ENCODE measurements at regions not wholly inside any gene's neighbourhood (a gene's known extent, or its start where the extent isn't known, plus 50 kb on each side); places are given as distances from the start of the nearest gene placed in this dataset.

DNA sequence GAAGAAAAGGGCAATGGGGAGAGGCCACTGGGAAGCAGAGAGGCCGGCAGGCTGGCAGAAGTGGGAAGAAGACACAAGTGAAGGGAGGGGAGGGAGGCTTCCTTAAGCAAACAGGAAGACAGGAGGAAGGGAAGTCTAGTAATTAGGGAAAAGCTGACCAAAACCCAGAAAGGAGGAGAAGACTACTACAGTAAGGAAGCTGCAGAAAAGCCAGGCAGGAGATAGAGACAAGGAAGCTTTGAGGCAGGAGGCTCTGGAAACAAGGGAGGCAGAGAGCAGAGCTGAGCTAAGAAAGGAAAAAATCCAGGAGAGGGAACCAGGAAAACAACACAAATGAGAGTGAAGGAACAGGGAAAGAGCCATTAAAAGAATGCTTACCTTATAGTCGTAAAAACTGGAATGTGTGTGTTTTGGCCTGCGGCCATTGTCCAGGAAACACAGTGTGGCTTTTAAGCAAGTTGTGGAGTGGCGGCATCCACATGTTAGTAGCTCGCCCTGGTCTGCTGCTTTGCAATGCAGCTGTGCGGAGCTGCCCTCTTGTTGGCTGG, 317.1 kb upstream of the CLINT1 start:
- in situ Hi-C loops (cut with HindIII; ENCODE audit: low sequenced_read_pairs) = no loop called here

DNA sequence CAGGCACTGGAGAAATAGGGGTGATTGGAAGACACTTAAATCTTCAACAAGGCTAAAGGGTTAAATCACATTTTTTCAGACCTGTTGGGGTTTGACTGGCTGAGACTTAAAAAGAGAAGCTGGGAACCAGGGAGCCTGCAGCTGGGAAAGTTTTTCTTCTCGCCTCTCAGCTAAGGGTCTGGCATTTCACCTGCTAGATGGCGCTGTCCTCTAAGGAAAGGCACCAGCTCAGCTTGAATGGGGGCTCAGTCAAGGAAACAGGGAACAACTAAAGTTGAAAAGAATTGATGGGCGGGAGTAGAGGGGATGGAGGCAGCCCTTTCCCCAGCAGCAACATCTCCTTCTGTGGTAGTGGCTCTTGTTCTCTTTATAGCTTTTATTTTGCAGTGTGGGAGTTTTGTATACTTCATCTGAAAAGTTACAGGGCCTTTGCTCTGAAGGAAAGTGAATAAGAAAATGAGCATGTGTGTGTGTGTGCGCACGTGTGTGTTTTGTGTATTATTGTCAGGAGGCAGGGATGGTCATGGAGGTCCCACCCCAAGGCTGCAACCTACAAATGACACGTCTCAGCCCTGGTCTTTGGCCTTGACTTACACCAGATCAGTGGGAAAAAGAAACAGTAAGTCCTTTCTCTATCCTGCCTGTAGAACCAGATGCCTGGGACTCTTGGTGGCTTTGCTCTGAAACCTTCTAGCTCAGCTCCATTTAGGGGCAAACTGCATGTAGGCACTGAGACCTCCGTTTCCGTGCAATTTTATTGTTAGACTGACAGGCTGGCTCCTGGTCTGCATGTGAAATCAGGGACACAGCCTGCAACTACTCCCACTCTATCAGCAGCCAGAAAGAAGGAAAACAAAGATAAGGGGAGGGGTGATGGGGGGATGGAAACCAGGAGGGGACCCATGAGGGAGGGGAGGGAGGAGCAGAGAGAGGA, 316.2 kb upstream of the CLINT1 start:
- in situ Hi-C loops (cut with HindIII; ENCODE audit: low sequenced_read_pairs) = no loop called here

DNA sequence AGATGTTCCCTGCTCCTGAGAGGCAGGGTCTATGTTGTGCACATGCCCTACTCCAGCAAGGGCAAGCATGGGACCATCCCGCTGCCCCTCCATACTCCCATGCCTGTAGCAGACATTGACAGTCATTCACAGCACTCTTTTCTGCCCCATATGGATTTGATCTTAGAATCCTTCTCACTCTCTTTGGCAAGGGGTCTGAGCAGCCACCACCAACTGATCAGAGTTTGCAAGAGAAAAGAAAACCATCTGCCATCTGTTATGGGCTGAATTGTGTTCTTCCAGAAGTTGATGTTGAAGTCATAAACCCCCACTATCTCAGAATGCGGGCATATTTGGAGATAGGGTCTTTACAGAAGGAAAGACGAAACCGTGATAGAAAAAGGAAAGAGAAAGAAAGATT, 315.1 kb upstream of the CLINT1 start:
- in situ Hi-C loops (cut with HindIII; ENCODE audit: low sequenced_read_pairs) = no loop called here

DNA sequence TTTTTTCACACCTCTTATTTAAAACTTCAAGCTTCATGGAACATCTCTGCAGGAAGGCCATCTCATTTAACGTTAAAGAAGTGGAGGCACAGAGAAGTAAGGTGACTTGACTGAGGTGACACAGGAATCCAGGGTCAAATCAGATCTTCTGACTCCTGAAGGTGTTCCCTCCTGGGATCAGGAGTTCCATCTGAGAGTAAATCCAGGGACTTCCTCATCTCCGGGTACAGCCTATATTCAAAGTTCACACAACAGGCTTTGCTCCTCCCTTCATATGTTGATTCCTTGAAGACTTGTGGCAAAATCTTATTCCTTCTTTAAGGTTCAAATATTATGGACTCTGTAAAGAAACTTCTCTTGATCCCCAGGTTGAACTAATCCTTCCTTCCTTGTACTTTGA, 313.1 kb upstream of the CLINT1 start:
- in situ Hi-C loops (cut with HindIII; ENCODE audit: low sequenced_read_pairs) = no loop called here

DNA sequence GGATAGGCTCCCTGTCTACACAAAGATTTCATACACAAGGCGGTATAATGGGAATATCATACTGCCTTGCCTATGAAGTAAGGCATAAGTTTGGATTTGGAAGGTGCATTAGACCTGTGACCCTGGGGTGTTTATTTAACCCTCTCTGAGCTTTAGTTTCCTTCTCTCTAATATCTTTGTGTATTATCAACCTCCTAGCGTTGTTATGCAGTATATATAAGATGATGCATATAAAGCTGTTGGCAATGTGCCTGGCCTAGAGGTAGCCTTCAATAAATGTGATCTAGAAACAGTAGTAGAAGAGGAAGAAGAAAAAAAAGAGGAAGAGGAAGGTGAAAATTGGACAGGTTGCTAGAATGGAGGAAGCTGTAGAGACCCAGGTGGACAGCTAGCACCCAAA, 311.6 kb upstream of the CLINT1 start:
- in situ Hi-C loops (cut with HindIII; ENCODE audit: low sequenced_read_pairs) = no loop called here

DNA sequence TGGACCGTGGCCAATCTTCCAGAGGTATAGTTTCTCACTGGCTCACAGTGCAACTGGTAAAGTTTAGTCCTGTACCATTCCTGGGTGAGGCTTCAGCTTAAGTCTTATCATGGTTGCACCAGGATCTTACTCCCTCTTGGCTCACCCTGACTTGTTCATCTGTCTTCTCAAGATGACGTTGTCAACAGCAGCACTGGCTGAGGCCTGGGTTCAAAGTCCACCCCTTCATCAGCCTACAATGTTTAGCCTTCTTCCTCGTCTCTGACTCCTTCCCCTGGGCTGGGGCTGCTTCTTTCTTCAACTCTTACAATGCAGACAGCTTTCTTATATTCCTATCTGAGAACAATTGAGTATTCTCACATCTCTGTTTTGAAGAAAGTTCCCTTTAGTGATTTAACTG, 311.1 kb upstream of the CLINT1 start:
- in situ Hi-C loops (cut with HindIII; ENCODE audit: low sequenced_read_pairs) = no loop called here

DNA sequence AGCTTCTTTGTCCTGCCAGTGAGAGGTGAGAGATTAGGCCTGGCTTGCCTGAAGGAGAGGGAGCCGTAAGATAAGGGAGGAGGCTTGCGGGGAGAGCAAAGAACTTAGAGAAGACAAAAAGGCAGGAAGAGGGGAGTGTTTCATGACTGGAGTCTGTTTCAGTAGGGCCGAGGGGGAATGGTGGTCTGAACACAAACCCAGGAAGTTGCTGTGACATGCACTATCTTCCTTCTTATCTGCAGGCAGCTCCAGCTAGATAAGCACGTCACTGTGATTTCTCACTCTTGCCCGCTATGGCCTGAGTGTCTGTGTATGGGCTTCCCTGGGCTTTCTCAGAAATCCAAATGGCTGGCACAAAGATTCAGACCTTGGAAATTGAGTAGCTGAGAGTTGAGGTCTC, 307.5 kb upstream of the CLINT1 start:
- in situ Hi-C loops (cut with HindIII; ENCODE audit: low sequenced_read_pairs) = no loop called here

DNA sequence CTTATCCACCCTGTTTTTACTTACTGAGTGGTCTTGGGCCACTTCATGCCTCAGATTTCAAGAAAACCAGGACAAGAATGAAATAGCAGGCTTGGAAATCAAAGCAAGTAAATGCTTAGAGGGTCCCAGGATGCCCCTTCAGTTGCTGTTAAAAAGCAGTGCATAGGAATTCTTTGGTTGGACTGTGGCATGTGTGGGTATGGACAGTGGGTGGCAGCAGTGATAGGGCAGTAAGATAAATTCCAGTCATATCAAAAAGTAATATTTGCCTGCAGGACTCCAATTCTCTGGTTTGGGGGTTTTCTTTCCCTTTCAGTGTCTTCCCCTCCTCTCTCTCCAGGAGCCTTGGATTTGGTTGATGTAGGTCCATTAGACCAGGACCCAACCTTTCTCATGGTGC, 306.7 kb upstream of the CLINT1 start:
- in situ Hi-C loops (cut with HindIII; ENCODE audit: low sequenced_read_pairs) = no loop called here

DNA sequence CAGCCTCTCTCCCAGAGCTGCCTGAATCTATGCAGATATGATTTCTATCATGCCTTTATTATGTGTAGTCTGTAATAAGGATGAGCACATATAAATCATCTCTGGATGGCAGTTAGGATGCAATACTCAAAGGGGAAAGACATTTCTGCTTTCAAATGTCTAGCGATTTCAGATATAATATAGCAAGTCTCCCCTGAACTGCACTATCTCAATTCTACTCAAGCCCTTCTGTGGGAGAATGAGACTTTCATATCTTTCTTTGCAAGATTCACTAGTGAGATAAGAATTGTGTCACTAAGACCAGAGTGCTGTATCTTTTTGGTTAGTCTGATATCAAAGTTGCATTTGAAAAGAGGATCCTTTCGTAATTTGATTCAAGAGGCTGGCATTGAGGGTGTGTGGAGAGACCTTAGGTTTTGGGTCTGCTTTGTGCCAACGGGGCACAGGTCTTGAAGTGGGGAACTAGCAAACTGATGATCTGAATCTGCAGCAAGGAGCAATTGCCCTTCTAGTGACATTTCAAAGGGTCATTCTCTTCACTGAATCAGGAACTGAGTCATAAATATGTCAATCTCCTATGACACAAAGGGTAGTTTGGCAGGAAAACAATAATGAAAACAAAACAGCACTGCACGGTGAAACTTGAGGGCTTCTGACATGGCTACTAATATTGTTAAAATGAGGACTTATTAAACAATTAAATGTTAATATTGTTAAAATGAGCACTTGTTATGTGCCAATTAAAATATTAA, 305.5 kb upstream of the CLINT1 start:
- in situ Hi-C loops (cut with HindIII; ENCODE audit: low sequenced_read_pairs) = no loop called here

DNA sequence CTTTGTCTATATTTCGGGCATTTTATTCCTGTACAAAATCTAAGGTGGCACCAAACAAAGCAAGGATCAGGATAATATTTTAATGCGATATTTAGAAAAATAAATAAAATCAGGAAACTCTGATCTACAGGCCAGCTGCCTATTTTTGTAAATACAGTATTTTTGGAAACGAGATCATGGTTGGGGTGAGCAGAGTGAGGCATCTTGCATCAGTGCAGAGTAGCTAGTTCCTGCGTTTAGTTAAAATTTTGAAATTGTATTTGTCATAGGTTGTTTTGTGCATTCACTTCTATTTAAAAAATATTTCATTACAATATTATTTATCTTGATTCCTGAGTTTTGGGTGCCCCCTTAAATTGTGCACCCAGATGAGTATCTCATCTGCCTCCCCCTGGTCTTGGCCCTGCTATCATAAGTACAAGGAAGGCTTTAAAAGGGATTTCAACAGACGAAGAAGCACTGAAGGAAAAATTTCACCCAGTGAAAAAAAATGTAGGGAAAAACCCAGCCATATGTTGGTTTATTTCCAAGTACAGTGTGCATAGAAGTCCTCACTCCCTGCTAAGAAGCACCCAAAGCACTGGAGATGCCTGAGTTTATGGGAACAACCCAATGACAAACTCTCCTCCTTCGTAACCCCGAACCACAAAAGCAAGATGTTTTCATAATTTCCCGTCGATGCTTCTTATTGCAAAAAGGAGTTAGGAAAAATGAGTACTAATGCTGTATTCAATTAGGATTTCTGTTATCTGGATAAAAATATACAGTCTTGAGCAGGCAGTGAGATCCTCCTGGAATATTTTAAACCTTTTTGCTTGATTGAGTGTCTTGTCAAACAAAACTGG, 304.7 kb upstream of the CLINT1 start:
- in situ Hi-C loops (cut with HindIII; ENCODE audit: low sequenced_read_pairs) = no loop called here

DNA sequence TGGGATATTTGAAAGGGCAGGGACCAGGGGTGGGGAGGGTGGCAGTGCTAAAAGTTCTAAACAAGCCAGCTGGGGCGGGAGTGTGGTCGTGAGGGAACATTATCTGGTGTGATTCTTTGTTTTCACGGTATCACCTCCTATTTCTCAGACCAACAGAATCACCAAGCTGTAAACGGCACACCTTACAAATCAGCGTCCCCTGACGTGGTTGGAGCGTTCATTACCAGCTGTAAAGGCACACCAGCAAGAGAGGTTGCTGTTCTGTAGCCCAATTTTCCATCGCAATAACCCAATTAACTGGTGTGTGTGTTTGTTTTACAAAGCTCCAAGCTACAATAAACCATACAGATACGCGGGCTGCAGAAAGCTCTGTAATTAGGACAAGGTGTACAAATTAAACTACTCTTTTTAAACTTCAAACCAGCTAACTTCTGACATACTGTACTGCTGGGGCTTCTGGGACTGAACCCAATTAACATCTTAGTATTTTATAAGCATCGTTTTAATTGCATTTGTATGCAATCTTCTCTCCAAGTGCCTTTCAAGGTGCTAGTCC, 303.6 kb upstream of the CLINT1 start:
- in situ Hi-C loops (cut with HindIII; ENCODE audit: low sequenced_read_pairs) = no loop called here

DNA sequence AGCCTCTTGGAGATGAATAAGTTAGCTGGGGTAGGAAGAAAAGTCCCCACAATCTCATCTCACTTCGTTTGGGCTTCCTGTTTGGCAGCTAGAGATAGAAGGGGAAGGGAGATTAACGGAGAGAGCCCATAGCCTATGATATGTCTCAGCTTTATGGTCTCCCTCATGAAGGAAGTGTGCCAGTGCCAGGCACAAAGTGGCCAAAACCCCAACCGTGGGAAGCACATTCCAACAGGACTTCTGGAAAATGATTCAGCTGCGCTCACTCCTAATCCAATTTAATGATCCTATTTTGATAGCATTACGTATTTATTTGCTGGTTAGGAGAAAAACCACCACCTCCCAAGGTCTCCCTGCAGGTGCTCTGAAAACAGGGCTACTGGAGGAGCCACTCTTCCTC, 303.1 kb upstream of the CLINT1 start:
- in situ Hi-C loops (cut with HindIII; ENCODE audit: low sequenced_read_pairs) = no loop called here

DNA sequence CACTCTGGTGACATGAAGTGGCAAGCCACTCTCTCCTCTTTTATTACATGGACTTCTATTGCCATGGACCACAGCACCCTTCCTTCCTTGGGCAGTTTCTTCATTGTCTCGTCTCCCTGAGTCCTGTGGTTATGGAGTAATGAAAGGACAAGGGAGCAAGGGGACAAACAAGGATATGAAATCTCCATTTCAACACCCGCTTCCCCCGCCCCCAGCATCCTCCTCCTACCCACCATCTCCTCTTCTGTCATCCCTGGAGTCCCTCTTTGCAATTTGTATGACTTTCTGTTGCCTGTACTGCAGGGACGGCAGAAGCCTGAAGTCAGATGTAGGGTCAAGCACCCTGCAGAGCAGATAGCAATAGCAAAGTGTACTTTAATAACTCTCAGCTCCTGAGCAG, 300.7 kb upstream of the CLINT1 start:
- in situ Hi-C loops (cut with HindIII; ENCODE audit: low sequenced_read_pairs) = no loop called here

DNA sequence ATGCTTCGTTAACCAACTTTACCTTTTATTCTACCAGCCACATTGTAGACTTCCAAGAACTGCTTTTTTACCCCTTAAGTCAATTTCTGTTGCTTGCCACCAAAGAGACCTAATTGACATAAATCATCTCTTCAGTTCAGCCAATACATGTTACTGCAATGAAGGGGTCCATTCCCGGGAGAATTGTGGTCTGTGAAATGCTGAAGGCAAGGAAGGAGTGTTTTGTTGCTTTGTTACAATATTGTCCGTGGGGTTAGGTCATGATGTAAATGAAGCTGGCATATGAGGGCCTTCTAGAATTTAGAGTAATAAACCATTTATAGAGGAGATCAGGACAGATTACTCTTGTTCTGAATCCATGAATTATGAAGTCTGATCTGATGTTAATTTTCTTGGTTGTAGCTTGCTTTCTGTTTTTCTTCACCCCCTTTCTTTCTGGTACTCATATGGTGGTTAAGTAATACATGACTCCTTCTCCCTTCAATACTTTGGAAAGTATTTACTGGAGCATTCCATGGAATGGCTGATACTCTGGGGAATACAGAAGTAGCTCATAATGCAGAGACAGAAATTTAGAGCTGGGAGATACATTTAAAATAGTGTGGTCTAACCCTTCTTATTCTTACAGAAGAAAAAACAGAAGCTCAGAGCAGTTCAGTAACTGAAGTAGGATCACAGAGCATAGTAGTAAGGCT, 297.0 kb upstream of the CLINT1 start:
- in situ Hi-C loops (cut with HindIII; ENCODE audit: low sequenced_read_pairs) = no loop called here

DNA sequence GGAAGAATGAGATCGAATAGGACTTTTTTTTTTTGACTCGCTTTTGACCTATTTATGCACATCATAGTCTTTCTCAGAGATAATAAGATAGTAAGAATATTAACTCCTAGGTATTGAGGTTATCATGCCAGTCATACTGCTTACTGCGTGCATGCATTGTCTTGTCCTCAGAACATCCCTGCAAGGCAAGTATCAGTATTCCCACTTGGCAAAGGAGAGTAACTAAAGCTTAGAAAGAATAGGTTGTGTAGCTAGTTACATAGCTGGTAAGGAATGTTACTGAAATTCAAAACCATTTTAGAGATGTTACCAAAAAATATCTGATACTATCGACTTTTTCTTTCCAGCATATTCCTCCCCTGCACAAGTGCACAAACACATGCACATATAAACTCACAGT, 296.1 kb upstream of the CLINT1 start:
- in situ Hi-C loops (cut with HindIII; ENCODE audit: low sequenced_read_pairs) = no loop called here

DNA sequence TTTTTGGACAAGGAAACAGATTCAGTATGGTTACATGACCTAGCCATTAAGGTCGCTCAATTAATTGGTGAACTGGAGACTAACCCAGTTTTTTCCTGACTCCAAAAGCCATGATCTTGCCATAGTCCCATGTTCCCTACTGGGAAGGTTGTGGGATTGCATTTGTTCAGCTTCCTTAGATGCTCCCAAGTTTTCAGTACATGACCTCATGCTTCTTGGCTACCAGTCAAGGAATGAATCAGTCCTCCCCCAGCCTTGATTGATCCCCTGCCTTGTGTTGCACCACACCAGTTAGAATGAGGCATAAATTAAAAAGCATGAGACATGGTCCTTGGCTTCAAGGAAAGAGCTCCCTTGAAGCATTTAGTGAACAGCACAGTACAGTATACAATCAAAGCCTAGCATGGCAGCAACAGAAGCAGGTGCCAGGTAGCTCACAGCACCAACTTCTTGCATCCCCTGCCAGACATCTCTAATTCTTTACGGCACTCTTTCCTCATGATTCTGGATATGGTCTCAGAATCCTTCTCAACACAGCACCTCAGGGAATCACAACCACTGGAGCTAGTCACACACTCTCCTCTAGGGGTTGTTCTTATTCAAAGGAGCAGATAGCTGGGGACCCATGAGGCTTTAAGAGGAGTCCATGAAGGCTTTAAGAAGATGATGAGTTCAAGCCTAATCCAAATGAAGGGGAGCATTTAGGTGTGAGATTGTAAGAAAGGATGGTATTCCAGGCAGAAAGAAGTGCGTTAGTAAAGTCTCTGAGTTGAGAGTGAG, 295.5 kb upstream of the CLINT1 start:
- in situ Hi-C loops (cut with HindIII; ENCODE audit: low sequenced_read_pairs) = no loop called here

DNA sequence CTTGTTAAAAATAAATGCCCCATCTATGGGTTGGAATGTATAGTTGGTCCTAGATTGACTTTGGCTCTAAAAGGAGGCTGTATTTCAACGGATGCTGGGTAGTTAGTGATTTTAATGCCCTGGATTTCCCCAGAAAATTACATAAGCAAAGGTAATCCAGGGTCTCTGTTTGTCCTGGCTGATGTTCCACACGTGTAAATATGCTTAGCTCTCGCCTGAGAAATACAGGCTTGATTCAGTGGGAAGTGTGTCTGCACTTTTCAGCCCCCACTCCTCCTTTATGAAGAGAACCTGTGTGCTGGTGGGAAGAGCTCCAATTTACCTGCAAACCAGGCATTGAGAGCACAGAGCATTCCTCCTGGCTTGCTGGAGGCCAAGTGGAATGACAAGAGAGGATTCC, 294.6 kb upstream of the CLINT1 start:
- in situ Hi-C loops (cut with HindIII; ENCODE audit: low sequenced_read_pairs) = no loop called here

DNA sequence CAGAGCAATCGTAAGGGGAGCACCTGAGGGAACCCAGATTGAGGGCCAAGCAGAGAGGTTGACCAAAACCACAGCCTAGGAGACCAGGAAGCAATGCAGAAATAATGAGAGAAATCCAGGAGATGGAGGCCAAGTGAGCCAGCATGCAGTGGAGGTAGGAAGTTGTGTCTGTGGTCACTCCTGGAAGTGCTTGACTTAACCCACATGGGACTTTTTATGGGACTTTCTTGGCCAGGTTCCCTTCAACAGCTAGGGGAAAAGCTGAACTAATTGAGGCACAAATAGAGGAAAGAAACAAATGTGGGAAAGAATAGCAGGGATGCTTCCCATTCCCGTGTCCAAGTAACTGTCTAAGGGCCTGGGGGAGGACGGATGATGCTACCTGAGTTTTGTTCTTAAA, 293.2 kb upstream of the CLINT1 start:
- in situ Hi-C loops (cut with HindIII; ENCODE audit: low sequenced_read_pairs) = no loop called here

DNA sequence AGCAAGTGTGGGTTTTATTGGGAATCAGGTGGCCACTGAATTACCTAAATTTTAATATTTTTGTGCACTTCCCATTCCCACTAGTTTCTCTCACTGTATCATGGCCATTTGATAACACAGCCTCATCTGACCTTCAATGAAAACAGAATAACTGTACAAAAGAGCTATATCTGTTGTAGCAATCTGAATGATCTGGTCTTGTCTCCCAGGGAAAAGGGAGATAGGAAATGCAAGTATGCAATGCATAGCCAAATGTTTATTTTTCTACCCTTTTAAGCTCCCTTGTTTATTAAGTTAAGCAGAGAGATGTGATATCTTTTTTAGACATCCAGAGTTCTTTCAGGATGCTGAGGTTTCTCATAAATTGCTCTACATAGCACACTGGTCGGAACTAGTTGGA, 288.3 kb upstream of the CLINT1 start:
- in situ Hi-C loops (cut with HindIII; ENCODE audit: low sequenced_read_pairs) = no loop called here
